ENCODE measurements at regions not wholly inside any gene's neighbourhood (a gene's known extent, or its start where the extent isn't known, plus 50 kb on each side); places are given as distances from the start of the nearest gene placed in this dataset.

DNA sequence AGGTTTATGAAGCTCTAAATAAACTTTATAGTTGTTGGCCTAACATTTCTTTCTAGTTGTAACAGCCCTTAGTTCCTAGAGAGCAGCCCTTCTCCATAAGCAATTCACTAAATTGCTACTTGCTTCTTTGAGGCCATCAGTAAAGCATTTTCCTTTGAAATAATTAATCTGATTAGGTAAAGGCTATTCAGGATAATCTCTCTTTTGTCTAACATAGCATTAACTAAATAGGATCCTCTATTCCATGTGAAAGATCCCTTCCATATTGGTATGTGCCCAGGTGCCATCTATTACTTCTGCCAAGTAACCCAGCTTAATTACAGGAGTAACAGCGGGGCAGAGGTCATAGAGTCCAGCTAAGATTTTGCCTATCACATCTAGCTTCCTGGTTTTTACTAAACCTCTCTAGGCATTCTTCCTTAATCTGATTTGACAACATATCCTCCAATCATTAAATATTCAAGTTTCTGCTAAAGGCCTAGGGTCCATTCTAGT lies 1408.0 kb downstream of the PCDH18 start (continued):
- TF ChIP-seq, protein P1, sequence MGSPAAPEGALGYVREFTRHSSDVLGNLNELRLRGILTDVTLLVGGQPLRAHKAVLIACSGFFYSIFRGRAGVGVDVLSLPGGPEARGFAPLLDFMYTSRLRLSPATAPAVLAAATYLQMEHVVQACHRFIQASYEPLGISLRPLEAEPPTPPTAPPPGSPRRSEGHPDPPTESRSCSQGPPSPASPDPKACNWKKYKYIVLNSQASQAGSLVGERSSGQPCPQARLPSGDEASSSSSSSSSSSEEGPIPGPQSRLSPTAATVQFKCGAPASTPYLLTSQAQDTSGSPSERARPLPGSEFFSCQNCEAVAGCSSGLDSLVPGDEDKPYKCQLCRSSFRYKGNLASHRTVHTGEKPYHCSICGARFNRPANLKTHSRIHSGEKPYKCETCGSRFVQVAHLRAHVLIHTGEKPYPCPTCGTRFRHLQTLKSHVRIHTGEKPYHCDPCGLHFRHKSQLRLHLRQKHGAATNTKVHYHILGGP (tag by site-specific recombination; IDR thresholded peaks at IDR 0.05), result no peak
- TF ChIP-seq, protein P2, sequence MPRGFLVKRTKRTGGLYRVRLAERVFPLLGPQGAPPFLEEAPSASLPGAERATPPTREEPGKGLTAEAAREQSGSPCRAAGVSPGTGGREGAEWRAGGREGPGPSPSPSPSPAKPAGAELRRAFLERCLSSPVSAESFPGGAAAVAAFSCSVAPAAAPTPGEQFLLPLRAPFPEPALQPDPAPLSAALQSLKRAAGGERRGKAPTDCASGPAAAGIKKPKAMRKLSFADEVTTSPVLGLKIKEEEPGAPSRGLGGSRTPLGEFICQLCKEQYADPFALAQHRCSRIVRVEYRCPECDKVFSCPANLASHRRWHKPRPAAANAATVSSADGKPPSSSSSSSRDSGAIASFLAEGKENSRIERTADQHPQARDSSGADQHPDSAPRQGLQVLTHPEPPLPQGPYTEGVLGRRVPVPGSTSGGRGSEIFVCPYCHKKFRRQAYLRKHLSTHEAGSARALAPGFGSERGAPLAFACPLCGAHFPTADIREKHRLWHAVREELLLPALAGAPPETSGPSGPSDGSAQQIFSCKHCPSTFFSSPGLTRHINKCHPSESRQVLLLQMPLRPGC (tag by site-specific recombination; IDR thresholded peaks at IDR 0.05), result no peak
- no peak for TF ChIP-seq ZNF23 (tag by site-specific recombination; IDR thresholded peaks at IDR 0.05; ENCODE audit: borderline replicate concordance)

DNA sequence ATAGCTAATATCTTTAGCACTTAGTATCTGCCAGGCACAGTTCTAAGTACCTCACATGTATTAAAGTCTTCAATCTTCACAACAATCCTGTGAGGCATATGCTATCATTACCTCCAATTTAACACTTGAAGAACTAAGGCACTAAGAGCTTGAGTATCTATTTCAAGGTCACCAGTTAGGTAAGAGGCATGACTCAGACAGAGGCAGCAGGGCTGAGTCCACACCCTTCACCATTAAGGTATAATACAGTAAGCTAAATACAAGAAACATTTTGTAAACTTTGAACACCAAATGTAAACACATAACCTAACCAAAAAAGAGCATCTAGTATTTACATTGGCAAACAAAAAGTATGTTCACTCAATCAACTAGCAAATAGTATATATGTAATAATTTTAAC lies 1410.9 kb downstream of the PCDH18 start:
- H3K36me3 ChIP-seq (ENCODE audit: control insufficient read depth in 2 of 2, insufficient read depth in 1 of 2, low read length in 2 of 2), result no peaks in the 10 kb centered on the region
- no peak overlapping the region for H3K4me3 ChIP-seq (ENCODE audit: low read depth, low read length)
- POLR2A ChIA-PET, result no interaction called here
- H3K4me1 ChIP-seq (ENCODE audit: control insufficient read depth, insufficient read depth, low read length), result no peaks in the 10 kb centered on the region
- TF ChIP-seq KLF7 (tag by site-specific recombination; IDR thresholded peaks at IDR 0.05; ENCODE audit: borderline replicate concordance) (no peak), ZNF843 (tag by site-specific recombination; IDR thresholded peaks at IDR 0.05) (no peak), SCRT2 (tag by site-specific recombination; IDR thresholded peaks at IDR 0.05) (no peak)
- no peaks in the 10 kb centered on the region for H3K9me3 ChIP-seq (ENCODE audit: control insufficient read depth, insufficient read depth, low read depth, low read length)
- no peak overlapping the region for H3K27ac ChIP-seq (ENCODE audit: extremely low read depth, low read depth, low read length)
- CTCF ChIA-PET, result no interaction called here

DNA sequence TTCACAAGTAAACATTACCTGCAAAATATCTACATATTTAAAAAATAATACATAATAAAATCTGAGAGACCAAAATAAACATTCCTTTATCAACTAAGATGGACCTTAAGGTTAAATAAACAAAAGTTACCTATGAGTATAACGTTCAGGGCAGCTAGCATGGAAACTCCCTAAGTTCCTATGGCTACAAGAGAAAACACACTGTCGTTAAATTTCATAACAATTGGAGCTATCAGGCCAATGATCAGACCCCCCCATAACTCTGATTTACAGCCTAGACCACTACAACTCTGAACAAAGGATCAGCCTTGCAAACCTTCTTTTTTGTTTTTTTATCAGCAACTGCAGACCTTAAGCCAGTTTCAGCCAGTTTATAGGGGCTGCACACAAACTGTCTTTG lies 1418.4 kb downstream of the PCDH18 start:
- Histone ChIP-seq H3K4me1 (ENCODE audit: control insufficient read depth, insufficient read depth, low read length) (no peaks in the 10 kb centered on the region), H3K9me3 (ENCODE audit: control insufficient read depth, insufficient read depth, low read depth, low read length) (no peaks in the 10 kb centered on the region), H3K4me3 (ENCODE audit: low read depth, low read length) (no peak overlapping the region), H3K27ac (ENCODE audit: extremely low read depth, low read depth, low read length) (no peak overlapping the region), H3K36me3 (ENCODE audit: control insufficient read depth in 2 of 2, insufficient read depth in 1 of 2, low read length in 2 of 2) (no peaks in the 10 kb centered on the region)
- POLR2A ChIA-PET, result no interaction called here
- no peak for TF ChIP-seq ZNF146 (tag by site-specific recombination; IDR thresholded peaks at IDR 0.05)
- no peak for TF ChIP-seq HOXD13 (CRISPR knock-in tag; IDR thresholded peaks at IDR 0.05; ENCODE audit: borderline replicate concordance)
- TF ChIP-seq ZBTB6 (tag by site-specific recombination; IDR thresholded peaks at IDR 0.05), result no peak
- TF ChIP-seq BCL11A (tag by site-specific recombination; IDR thresholded peaks at IDR 0.05; ENCODE audit: low read depth), result no peak
- TF ChIP-seq ZNF629 (tag by site-specific recombination; IDR thresholded peaks at IDR 0.05), result no peak
- no peak for TF ChIP-seq ZIC2 (tag by site-specific recombination; IDR thresholded peaks at IDR 0.05)
- TF ChIP-seq ZNF658 (tag by site-specific recombination; IDR thresholded peaks at IDR 0.05), result no peak
- no peak for TF ChIP-seq KLF8 (tag by site-specific recombination; IDR thresholded peaks at IDR 0.05)
- no peak for TF ChIP-seq KLF7 (tag by site-specific recombination; IDR thresholded peaks at IDR 0.05; ENCODE audit: borderline replicate concordance)
- TF ChIP-seq ZNF132 (tag by site-specific recombination; IDR thresholded peaks at IDR 0.05; ENCODE audit: borderline replicate concordance), result no peak
- no peak for TF ChIP-seq ZNF571 (tag by site-specific recombination; IDR thresholded peaks at IDR 0.05)
- TF ChIP-seq ZNF473 (tag by site-specific recombination; IDR thresholded peaks at IDR 0.05), result no peak
- no peak for TF ChIP-seq ZNF239 (tag by site-specific recombination; IDR thresholded peaks at IDR 0.05)
- no peak for TF ChIP-seq ZNF521 (tag by site-specific recombination; IDR thresholded peaks at IDR 0.05)
- no peak for TF ChIP-seq ZNF830 (tag by site-specific recombination; IDR thresholded peaks at IDR 0.05; ENCODE audit: low read depth)
- TF ChIP-seq ZNF560 (tag by site-specific recombination; IDR thresholded peaks at IDR 0.05; ENCODE audit: borderline replicate concordance), result no peak
- no peak for TF ChIP-seq ZNF302 (tag by site-specific recombination; IDR thresholded peaks at IDR 0.05; ENCODE audit: low read depth)
- TF ChIP-seq GLIS2 (tag by site-specific recombination; IDR thresholded peaks at IDR 0.05), result no peak
- TF ChIP-seq ATF2 (tag by site-specific recombination; IDR thresholded peaks at IDR 0.05; ENCODE audit: low read depth), result no peak
- CTCF ChIA-PET, result no interaction called here
